PC-9 (cell line): ENCODE measurements at regions not wholly inside any gene's neighbourhood (a gene's known extent, or its start where the extent isn't known, plus 50 kb on each side); places are given as distances from the start of the nearest gene placed in this dataset.
A peak's percentile ranks its signal among the peaks of the same experiment; 100 is the strongest.

Experiments
- BruUV-seq: library from RNA; stranded (reverse); fragments of 400-500 nt; replicated peaks from 2 replicates; lab custom pipeline; 2021; lab: Mats Ljungman, UMichigan
- CTCF ChIA-PET: fragments of 300-600 bp; sonication (Branson Sonifier 250); formaldehyde crosslinking; loops from one replicate; lab custom pipeline; 2022; ENCODE audit warnings: antibody characterized with exemption; lab: Charles Lee
- POLR2A ChIA-PET: fragments of 300-600 bp; sonication (Branson Sonifier 250); formaldehyde crosslinking; loops from one replicate; lab custom pipeline; 2022; ENCODE audit warnings: antibody characterized with exemption; ENCODE audit not compliant: unreplicated experiment; lab: Charles Lee
- DNase-seq, 2 experiments: peaks; one replicate each; pipeline versions ENCODE4 v3.0.0 to v3.0.0-alpha.2; 2015 to 2022; ENCODE audit warnings: mixed read lengths in 1 of 2
- H2AFZ ChIP-seq: fragments of 200-600 bp; sonication (generic); 2 replicates; pipeline ENCODE4 v1.8.1; 2017; ENCODE audit warnings: antibody characterized with exemption
- H3F3A ChIP-seq: fragments of 200-600 bp; sonication (generic); 2 replicates; pipeline ENCODE4 v1.8.1; 2017; ENCODE audit warnings: antibody characterized with exemption, mild to moderate bottlenecking, low read depth; ENCODE audit not compliant: insufficient read depth
- H3K27ac ChIP-seq: fragments of 200-600 bp; sonication (generic); 2 replicates; pipeline ENCODE4 v1.6.1; 2016; ENCODE audit warnings: mixed run types
- H3K27me3 ChIP-seq: fragments of 200-600 bp; sonication (generic); 2 replicates; pipeline ENCODE4 v1.6.1; 2016; ENCODE audit warnings: low read depth, mixed run types; ENCODE audit not compliant: insufficient read depth
- H3K36me3 ChIP-seq: fragments of 200-600 bp; sonication (generic); 2 replicates; pipeline ENCODE4 v1.6.1; 2016; ENCODE audit warnings: low read depth, mixed run types
- H3K4me1 ChIP-seq: fragments of 200-600 bp; sonication (generic); replicated peaks from 2 replicates; pipeline ENCODE4 v1.6.1; 2016; ENCODE audit warnings: mixed run types; ENCODE audit not compliant: insufficient read depth
- H3K4me2 ChIP-seq: fragments of 200-600 bp; sonication (generic); 2 replicates; pipeline ENCODE4 v1.6.1; 2017; ENCODE audit warnings: mixed run types
- H3K4me3 ChIP-seq: fragments of 200-600 bp; sonication (generic); 2 replicates; pipeline ENCODE4 v1.6.1; 2016; ENCODE audit warnings: mixed run types
- H3K79me2 ChIP-seq: fragments of 200-600 bp; sonication (generic); 2 replicates; pipeline ENCODE4 v1.6.1; 2017; ENCODE audit warnings: low read depth, mixed run types
- H3K9me2 ChIP-seq: fragments of 200-600 bp; sonication (generic); 2 replicates; pipeline ENCODE4 v1.8.1; 2017; ENCODE audit warnings: mild to moderate bottlenecking; ENCODE audit not compliant: insufficient read depth
- H3K9me3 ChIP-seq: fragments of 200-600 bp; sonication (generic); 2 replicates; pipeline ENCODE4 v1.8.1; 2016; ENCODE audit warnings: low read depth; ENCODE audit not compliant: insufficient read depth
- H4K20me1 ChIP-seq: fragments of 200-600 bp; sonication (generic); 2 replicates; pipeline ENCODE4 v1.8.1; 2017; ENCODE audit not compliant: insufficient read depth
- EZH2 ChIP-seq: fragments of 200-600 bp; sonication (generic); IDR thresholded peaks from 2 replicates; pipeline ENCODE4 v1.8.0; 2017; ENCODE audit warnings: antibody characterized with exemption, low read depth
- intact Hi-C: fragments of 100-400 bp; cut with micrococcal nuclease; formaldehyde crosslinking; loops from one replicate; pipeline ENCODE4 v1.10.0; 2022; ENCODE audit not compliant: unreplicated experiment
- TF ChIP-seq, protein P1 (sequence below): fragments of 200-600 bp; sonication (generic); conservative IDR thresholded peaks from 2 replicates; pipeline ENCODE4 v1.6.1; 2017; ENCODE audit warnings: mixed run types, antibody characterized with exemption, mild to moderate bottlenecking, moderate library complexity

DNA sequence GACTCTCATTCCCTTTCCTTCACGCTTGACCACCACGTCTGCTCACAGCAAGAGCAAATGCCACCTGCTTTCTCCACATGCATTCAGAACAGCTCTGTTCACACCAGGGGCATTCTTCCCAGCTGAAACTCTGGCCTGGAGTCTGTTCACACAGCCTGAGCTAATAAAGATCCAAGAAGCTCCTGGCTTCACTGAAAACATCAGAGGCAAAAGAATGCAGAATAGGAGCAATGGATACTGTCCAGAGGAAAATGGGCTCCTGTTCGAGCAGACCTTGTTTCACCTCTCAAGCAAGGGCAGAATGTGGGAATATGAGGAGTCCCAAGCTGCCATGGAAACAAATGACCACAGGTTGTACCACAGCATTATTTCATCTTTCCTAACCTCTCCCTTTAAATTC lies 402.7 kb upstream of the TNC start:
- Histone ChIP-seq H3K4me1 (no peaks in the 10 kb centered on the region), H3K9me3 (no peaks in the 10 kb centered on the region), H3K27ac (no peak overlapping the region), H3K36me3 (no peaks in the 10 kb centered on the region), H3K9me2 (no peaks in the 10 kb centered on the region), H3F3A (no peaks in the 10 kb centered on the region), H3K4me3 (no peak overlapping the region), H3K79me2 (no peaks in the 10 kb centered on the region), H3K27me3 (no peaks in the 10 kb centered on the region), H2AFZ (no peak overlapping the region), H3K4me2 (no peak overlapping the region), H4K20me1 (no peaks in the 10 kb centered on the region)
- no TSS peak for BruUV-seq
- DNase-seq: no peak
- TF ChIP-seq EZH2: no peak
- TF ChIP-seq, protein P1, sequence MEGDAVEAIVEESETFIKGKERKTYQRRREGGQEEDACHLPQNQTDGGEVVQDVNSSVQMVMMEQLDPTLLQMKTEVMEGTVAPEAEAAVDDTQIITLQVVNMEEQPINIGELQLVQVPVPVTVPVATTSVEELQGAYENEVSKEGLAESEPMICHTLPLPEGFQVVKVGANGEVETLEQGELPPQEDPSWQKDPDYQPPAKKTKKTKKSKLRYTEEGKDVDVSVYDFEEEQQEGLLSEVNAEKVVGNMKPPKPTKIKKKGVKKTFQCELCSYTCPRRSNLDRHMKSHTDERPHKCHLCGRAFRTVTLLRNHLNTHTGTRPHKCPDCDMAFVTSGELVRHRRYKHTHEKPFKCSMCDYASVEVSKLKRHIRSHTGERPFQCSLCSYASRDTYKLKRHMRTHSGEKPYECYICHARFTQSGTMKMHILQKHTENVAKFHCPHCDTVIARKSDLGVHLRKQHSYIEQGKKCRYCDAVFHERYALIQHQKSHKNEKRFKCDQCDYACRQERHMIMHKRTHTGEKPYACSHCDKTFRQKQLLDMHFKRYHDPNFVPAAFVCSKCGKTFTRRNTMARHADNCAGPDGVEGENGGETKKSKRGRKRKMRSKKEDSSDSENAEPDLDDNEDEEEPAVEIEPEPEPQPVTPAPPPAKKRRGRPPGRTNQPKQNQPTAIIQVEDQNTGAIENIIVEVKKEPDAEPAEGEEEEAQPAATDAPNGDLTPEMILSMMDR: no peak
- POLR2A ChIA-PET: no interaction called here
- intact Hi-C loops: loop anchor here (5.0 to 10.0 kb wide), 5 partner anchors 148 to 1116 kb away; partner anchors contain the start of genes TEX48 and TNC
- CTCF ChIA-PET: no interaction called here

DNA sequence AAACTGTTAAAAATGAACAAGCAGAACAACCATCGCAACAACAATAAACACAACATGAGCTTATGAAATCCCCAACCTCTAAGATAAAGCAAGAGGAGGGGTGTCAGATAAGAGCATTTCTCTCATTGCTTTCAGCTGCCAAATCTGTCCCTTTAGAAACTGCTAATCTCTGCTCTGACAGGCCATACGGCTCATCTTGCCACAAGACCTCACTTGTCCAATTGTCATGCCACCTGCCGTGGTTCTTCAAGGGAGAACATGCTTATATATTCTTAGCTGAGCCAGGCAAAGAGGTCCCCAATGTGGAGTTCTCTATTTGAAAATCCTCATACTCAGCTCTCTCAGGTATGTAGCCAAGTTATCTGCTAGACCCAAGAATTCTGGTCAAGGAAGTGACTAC lies 405.0 kb upstream of the TNC start:
- no peak overlapping the region for H3K4me2 ChIP-seq
- no peaks in the 10 kb centered on the region for H3F3A ChIP-seq
- no peak overlapping the region for H2AFZ ChIP-seq
- H3K9me3 ChIP-seq: no peaks in the 10 kb centered on the region
- H3K9me2 ChIP-seq: no peaks in the 10 kb centered on the region
- no peaks in the 10 kb centered on the region for H4K20me1 ChIP-seq
- no peak overlapping the region for H3K4me3 ChIP-seq
- no TSS peak for BruUV-seq
- no peaks in the 10 kb centered on the region for H3K36me3 ChIP-seq
- ChIA-PET CTCF (no interaction called here), POLR2A (no interaction called here)
- no peak for TF ChIP-seq EZH2
- TF ChIP-seq, protein P1: no peak
- H3K4me1 ChIP-seq: no peaks in the 10 kb centered on the region
- intact Hi-C loops: loop anchor here (5.0 to 10.0 kb wide), 5 partner anchors 151 to 1118 kb away; partner anchors contain the start of genes TEX48 and TNC
- no peak for DNase-seq
- no peaks in the 10 kb centered on the region for H3K79me2 ChIP-seq
- H3K27ac ChIP-seq: no peak overlapping the region
- H3K27me3 ChIP-seq: no peaks in the 10 kb centered on the region

DNA sequence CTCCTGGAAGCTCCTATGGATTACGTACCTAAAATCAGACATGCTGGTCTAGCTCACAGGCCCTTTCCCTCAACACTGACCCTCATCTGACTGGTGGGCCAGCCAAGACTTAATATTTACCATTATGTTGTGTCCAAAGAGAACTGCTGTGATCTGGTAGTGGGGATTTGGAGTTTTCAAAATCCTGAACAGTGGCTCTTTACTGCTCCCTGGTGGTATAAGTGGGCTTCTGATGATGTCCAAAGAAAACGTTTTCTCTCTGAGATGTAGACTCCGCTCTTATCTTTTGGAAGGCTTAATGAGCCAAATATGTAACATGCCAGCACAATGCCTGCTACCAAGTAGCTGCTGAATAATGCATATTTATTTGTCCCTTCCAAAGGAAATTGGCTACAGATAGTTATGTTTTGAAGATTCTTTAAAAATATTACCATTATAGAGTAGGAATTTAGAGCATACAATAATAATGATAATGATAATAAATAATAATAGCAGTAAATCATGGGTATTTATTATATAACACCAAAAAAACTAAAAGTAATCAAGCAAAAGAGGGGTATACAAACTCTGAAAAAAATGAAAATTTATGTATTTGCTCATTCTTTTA lies 406.6 kb upstream of the TNC start:
- Histone ChIP-seq H3K27ac (no peak overlapping the region), H3K4me2 (no peak overlapping the region), H3F3A (no peaks in the 10 kb centered on the region), H3K27me3 (no peaks in the 10 kb centered on the region), H3K36me3 (no peaks in the 10 kb centered on the region), H3K9me3 (no peaks in the 10 kb centered on the region), H3K4me1 (no peaks in the 10 kb centered on the region), H3K4me3 (no peak overlapping the region), H2AFZ (no peak overlapping the region), H3K9me2 (no peaks in the 10 kb centered on the region), H4K20me1 (no peaks in the 10 kb centered on the region), H3K79me2 (no peaks in the 10 kb centered on the region)
- intact Hi-C loops: loop anchor here (1.0 to 10.0 kb wide), 8 partner anchors 152 to 1120 kb away; partner anchors contain the start of genes TEX48 and TNC
- DNase-seq: peak; percentile 30 to 60
- no TSS peak for BruUV-seq
- CTCF ChIA-PET: interaction anchor here (1.0 kb wide), 1 partner anchor 298 kb away, joined by 5 read pairs; no protein-coding TSS in a partner anchor
- POLR2A ChIA-PET: no interaction called here
- no peak for TF ChIP-seq EZH2
- TF ChIP-seq, protein P1: peak; percentile 84
